Activated T-helper 2 cell treated with anti-CD3 and anti-CD28 coated beads, Interferon-gamma antibody, Interleukin-2, Interleukin-4, amounts not matched to agents 10 μg/mL and 5 μg/mL and 100 μg/mL, durations not matched to agents 14 hours and 24 hours and 36 hours (primary cell): ENCODE measurements at regions not wholly inside any gene's neighbourhood (a gene's known extent, or its start where the extent isn't known, plus 50 kb on each side); places are given as distances from the start of the nearest gene placed in this dataset.
"Not testable (repeated sequence)": the region's sequence is repeated elsewhere in the genome, so short reads cannot be mapped to it uniquely, and the experiment has no call there.

Experiments
- DNase-seq: peaks from one replicate; pipeline ENCODE4 v3.0.0; 2021; ENCODE audit warnings: low spot score
- H3K27ac Mint-ChIP-seq: one replicate; pipeline ENCODE4 v1.8.0; 2021; ENCODE audit warnings: mixed read lengths
- H3K27me3 Mint-ChIP-seq: one replicate; pipeline ENCODE4 v1.8.0; 2021; ENCODE audit warnings: low read depth, mixed read lengths
- H3K36me3 Mint-ChIP-seq: one replicate; pipeline ENCODE4 v1.8.0; 2021; ENCODE audit warnings: low read depth, mixed read lengths
- H3K4me1 Mint-ChIP-seq: one replicate; pipeline ENCODE4 v1.8.0; 2021; ENCODE audit warnings: low read depth, mixed read lengths
- H3K4me3 Mint-ChIP-seq: one replicate; pipeline ENCODE4 v1.8.0; 2021; ENCODE audit warnings: low read depth, mild to moderate bottlenecking, moderate library complexity, mixed read lengths
- H3K9me3 Mint-ChIP-seq: one replicate; pipeline ENCODE4 v1.8.0; 2021; ENCODE audit warnings: mixed read lengths
- intact Hi-C: fragments of 100-400 bp; cut with micrococcal nuclease; formaldehyde crosslinking; loops from one replicate; pipeline ENCODE4 v1.15.1; 2023

- H3K27me3 Mint-ChIP-seq: no peaks in the 10 kb centered on the region
- no peaks in the 10 kb centered on the region for H3K36me3 Mint-ChIP-seq
- H3K9me3 Mint-ChIP-seq: no peaks in the 10 kb centered on the region
- no peak for DNase-seq
- H3K27ac Mint-ChIP-seq: no peak overlapping the region
- intact Hi-C loops: no loop called here
- H3K4me1 Mint-ChIP-seq: peaks cover 9% of the 10 kb centered on the region
- H3K4me3 Mint-ChIP-seq: no peak overlapping the region
Measured at GRCh38 chr1:67482733-67483482, 52.7 kb upstream of the SERBP1 start.

- Mint-ChIP-seq H3K4me3 (no peak overlapping the region), H3K9me3 (no peaks in the 10 kb centered on the region), H3K36me3 (no peaks in the 10 kb centered on the region), H3K27me3 (no peaks in the 10 kb centered on the region), H3K4me1 (peaks cover 2% of the 10 kb centered on the region), H3K27ac (no peak overlapping the region)
- intact Hi-C loops: no loop called here
- no peak for DNase-seq
Measured at GRCh38 chr1:67484492-67484891, 54.3 kb upstream of the SERBP1 start.

DNA sequence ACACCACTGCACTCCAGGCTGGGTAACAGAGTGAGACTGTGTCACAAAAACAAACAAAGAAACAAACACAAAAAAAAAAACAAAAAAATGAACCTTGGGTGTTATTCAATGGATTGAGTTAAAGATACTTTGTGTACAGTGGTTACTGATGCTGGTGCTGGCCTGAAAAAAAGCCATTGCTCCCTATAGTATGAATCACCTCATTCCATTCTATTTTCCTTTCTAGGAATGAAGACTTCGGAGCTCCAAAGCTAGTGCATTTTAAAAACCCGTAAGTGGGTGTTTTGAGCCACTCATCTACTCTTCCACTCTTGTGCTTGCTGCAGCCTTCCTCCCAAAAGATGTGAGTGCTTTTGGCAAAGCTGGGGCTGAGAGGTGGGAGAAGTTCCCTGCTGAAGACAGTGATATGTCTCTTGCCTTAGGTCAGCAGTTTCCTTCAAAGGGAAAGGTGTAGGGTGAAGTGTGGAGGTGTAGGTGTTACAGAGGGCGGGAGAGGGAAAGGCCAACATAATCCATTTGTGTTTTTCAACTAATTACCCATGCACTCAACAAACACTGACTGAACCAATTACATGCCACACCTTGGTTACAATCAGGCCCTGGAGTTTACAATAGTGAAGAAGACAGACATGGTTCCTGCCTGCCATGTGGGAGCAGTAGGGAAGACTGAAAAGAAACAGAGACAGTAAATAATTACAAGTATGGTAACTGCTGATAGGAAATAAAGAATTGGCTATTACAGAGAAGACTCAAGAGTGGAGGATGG, 55.0 kb upstream of the SERBP1 start:
- intact Hi-C loops: no loop called here
- Mint-ChIP-seq H3K9me3 (no peaks in the 10 kb centered on the region), H3K4me1 (peaks cover 2% of the 10 kb centered on the region), H3K27ac (no peak overlapping the region), H3K36me3 (no peaks in the 10 kb centered on the region), H3K4me3 (no peak overlapping the region), H3K27me3 (no peaks in the 10 kb centered on the region)
- DNase-seq: no peak

- H3K9me3 Mint-ChIP-seq: no peaks in the 10 kb centered on the region
- H3K36me3 Mint-ChIP-seq: no peaks in the 10 kb centered on the region
- intact Hi-C loops: no loop called here
- H3K27me3 Mint-ChIP-seq: no peaks in the 10 kb centered on the region
- no peak overlapping the region for H3K27ac Mint-ChIP-seq
- H3K4me1 Mint-ChIP-seq: no peaks in the 10 kb centered on the region
- DNase-seq: no peak
- H3K4me3 Mint-ChIP-seq: no peak overlapping the region
Measured at GRCh38 chr1:67489643-67490042, 59.4 kb upstream of the SERBP1 start.

- no peak for DNase-seq
- Mint-ChIP-seq H3K4me3 (no peak overlapping the region), H3K36me3 (no peaks in the 10 kb centered on the region), H3K4me1 (peaks cover 3% of the 10 kb centered on the region), H3K27ac (no peak overlapping the region), H3K27me3 (no peaks in the 10 kb centered on the region), H3K9me3 (no peaks in the 10 kb centered on the region)
- intact Hi-C loops: no loop called here
Measured at GRCh38 chr1:67491280-67491679, 61.1 kb upstream of the SERBP1 start.

DNA sequence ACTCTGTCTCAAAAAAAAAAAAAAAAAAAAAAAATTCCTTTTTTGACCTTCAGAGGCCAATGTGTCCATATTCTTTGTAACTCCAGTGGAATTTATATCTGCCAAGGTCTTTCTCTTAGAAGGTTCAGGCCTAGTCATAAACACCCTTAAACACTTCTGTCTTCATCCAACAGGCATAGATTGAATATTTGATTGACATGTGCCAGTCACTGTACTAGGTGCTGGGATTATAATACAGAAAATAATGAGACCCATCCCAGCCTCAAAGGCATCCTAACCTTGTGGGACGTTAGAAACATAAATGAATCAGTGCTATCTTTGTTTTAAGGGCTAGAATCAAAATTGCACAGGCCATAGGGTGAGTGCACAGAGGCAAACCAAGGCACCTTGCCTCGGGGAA, 62.9 kb upstream of the SERBP1 start:
- intact Hi-C loops: no loop called here
- H3K27ac Mint-ChIP-seq: no peak overlapping the region
- H3K27me3 Mint-ChIP-seq: no peaks in the 10 kb centered on the region
- DNase-seq: no peak
- no peaks in the 10 kb centered on the region for H3K36me3 Mint-ChIP-seq
- peaks cover 3% of the 10 kb centered on the region for H3K4me1 Mint-ChIP-seq
- no peaks in the 10 kb centered on the region for H3K9me3 Mint-ChIP-seq
- no peak overlapping the region for H3K4me3 Mint-ChIP-seq

DNA sequence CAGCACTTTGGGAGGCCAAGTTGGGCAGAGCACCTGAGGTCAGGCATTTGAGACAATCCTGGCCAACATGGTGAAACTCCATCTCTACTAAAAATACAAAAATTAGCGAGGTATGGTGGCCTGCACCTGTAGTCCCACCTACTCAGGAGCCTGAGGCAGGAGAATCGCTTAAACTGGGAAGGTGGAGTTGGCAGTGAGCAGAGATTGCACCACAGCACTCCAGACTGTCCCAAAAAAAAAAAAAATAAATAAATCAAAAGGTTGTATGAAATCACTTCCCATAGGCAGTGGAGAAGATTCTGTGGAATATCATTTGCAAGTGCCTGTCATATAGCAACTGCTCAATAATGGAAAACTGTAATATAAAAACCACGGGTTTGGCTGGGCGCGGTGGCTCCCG, 65.1 kb upstream of the SERBP1 start:
- no peak overlapping the region for H3K4me3 Mint-ChIP-seq
- no peaks in the 10 kb centered on the region for H3K9me3 Mint-ChIP-seq

DNA sequence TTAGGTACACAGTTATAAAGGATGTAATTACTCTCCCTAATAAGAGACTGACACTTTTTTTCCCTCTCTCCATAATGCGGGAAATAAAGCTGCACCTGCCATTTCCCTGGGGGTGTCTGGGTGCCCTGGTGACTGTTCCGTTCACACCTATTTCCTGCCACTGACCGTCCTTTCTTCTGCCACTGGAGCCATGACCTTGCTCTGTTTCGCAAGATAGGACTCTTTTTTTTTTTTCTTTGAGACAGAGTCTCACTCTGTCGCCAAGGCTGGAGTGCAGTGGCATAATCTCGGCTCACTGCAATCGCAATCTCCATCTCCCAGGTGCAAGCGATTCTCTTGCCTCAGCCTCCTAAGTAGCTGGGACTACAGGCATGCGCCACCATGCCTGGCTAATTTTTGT, 66.1 kb upstream of the SERBP1 start:
- DNase-seq: no peak
- no peak overlapping the region for H3K27ac Mint-ChIP-seq
- no peak overlapping the region for H3K4me3 Mint-ChIP-seq
- intact Hi-C loops: no loop called here
- no peaks in the 10 kb centered on the region for H3K9me3 Mint-ChIP-seq
- no peaks in the 10 kb centered on the region for H3K36me3 Mint-ChIP-seq
- H3K4me1 Mint-ChIP-seq: peaks cover 7% of the 10 kb centered on the region
- no peaks in the 10 kb centered on the region for H3K27me3 Mint-ChIP-seq

More for the DNA sequence above, 65.1 kb upstream of the SERBP1 start:
- H3K27ac Mint-ChIP-seq: no peak overlapping the region
- intact Hi-C loops: no loop called here
- H3K4me1 Mint-ChIP-seq: peaks cover 4% of the 10 kb centered on the region
- no peaks in the 10 kb centered on the region for H3K36me3 Mint-ChIP-seq
- no peak for DNase-seq
- no peaks in the 10 kb centered on the region for H3K27me3 Mint-ChIP-seq

DNA sequence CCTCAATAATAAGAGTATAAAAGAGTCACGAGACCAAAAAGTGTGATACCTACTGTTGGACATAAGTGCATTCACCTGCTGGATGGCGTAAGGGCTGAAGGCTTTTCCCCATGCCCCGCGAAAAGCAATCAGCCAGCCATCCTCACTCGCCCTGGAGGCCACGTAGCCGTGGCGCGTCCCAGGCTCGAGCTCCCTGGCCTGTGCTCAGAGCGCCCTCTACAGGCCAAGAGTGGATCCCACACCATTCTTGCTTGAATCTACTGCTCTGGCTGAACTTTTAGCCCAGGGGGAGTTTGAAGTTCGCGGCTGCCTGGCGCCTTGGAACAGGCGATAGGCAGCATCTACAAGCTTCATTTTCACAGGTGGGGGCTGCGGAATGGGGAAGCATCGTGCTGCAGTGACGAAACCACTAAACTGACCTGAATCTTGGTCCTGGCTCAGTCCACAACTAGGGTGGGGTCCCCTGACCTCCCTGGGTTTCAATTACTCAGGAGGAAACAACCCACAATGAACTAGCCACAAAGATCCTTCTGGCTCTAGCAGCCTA, 70.3 kb upstream of the SERBP1 start:
- Mint-ChIP-seq H3K4me1 (peaks cover 8% of the 10 kb centered on the region), H3K36me3 (no peaks in the 10 kb centered on the region), H3K4me3 (no peak overlapping the region), H3K27me3 (peaks cover 4% of the 10 kb centered on the region), H3K9me3 (no peaks in the 10 kb centered on the region), H3K27ac (no peak overlapping the region)
- DNase-seq: peak; percentile 80
- intact Hi-C loops: loop anchor here (1.0 to 5.0 kb wide), 7 partner anchors 70 to 736 kb away; partner anchors contain the start of gene SERBP1

- Mint-ChIP-seq H3K4me1 (peaks cover 6% of the 10 kb centered on the region), H3K27me3 (peaks cover 4% of the 10 kb centered on the region), H3K4me3 (no peak overlapping the region), H3K27ac (no peak overlapping the region), H3K9me3 (no peaks in the 10 kb centered on the region), H3K36me3 (no peaks in the 10 kb centered on the region)
- DNase-seq: no peak
- intact Hi-C loops: loop anchor here (5.0 kb wide), 1 partner anchor 362 kb away; no protein-coding TSS in a partner anchor
Measured at GRCh38 chr1:67503974-67504373, 73.8 kb upstream of the SERBP1 start.

DNA sequence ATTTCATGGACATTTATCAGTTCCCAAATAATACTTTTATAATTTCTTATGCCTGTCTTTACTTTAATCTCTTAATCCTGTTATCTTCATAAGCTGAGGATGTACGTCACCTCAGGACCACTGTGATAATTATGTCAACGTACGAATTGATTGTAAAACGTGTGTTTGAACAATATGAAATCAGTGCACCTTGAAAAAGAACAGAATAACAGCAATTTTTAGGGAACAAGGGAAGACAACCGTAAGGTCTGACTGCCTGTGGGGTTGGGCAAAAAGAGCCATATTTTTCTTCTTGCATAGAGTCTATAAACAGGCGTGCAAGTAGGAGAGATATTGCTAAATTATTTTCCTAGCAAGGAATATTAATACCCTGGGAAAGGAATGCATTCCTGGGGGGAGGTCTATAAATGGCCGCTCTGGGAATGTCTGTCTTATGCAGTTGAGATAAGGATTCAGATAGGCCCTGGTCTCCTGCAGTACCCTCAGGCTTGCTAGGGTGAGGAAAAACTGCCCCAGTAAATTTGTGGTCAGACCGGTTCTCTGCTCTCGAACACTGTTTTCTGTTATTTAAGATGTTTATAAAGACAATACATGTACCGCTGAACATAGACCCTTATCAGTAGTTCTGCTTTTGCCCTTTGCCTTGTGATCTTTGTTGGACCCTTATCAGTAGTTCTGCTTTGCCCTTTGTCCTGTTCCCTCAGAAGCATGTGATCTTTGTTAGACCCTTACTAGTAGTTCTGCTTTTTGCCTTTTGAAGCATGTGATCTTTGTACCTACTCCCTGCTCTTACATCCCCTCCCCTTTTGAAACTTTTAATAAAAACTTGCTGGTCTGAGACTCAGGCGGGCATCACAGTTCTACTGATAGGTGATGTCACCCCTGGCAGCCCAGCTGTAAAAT, 83.4 kb upstream of the SERBP1 start:
- H3K4me3 Mint-ChIP-seq, H3K9me3 Mint-ChIP-seq, H3K36me3 Mint-ChIP-seq, DNase-seq, H3K27ac Mint-ChIP-seq, intact Hi-C loops, H3K27me3 Mint-ChIP-seq, H3K4me1 Mint-ChIP-seq: not testable (repeated sequence)

DNA sequence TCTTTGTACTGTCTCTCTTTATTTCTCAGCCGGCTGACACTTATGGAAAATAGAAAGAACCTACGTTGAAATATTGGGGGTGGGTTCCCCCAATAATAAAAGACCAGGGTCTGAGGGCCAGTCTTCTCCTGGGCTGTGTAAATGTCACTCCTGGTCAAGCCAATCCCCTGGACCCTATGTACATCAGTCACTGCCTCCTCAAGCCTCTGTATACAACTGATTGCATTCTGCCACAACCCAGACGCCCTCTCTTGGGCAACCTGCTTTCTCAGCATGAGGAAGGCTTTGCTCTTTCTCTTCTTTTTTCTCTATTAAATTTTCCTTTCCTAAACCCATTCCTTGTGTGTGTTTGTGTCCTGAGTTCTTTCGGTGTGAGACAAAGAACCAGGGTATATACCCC, 84.1 kb upstream of the SERBP1 start:
- peaks cover 4% of the 10 kb centered on the region for H3K27me3 Mint-ChIP-seq
- no peaks in the 10 kb centered on the region for H3K36me3 Mint-ChIP-seq
- intact Hi-C loops: no loop called here
- peaks cover 9% of the 10 kb centered on the region for H3K9me3 Mint-ChIP-seq
- H3K4me1 Mint-ChIP-seq: no peaks in the 10 kb centered on the region
- DNase-seq: no peak
- H3K27ac Mint-ChIP-seq: no peak overlapping the region
- H3K4me3 Mint-ChIP-seq: no peak overlapping the region
